HCT116 (cell line): ENCODE measurements at regions not wholly inside any gene's neighbourhood (a gene's known extent, or its start where the extent isn't known, plus 50 kb on each side); places are given as distances from the start of the nearest gene placed in this dataset.

Source experiments
- ATF3 ChIP-seq: IDR thresholded peaks from 2 replicates; pipeline ENCODE4 v1.6.1; 2012
- CEBPB ChIP-seq: IDR thresholded peaks from 2 replicates; pipeline ENCODE4 v1.6.1; 2012; ENCODE audit warnings: low read depth
- CTCF ChIP-seq, 3 experiments: fragments of 200-600 bp in 1 of 3; sonication (generic) in 1 of 3; IDR thresholded peaks in 2 of 3; conservative IDR thresholded peaks in 1 of 3; 2 replicates each; pipeline ENCODE4 v1.5.1; 2012 to 2017; ENCODE audit warnings: low read depth in 2 of 3, low read length in 2 of 3, antibody characterized with exemption in 1 of 3, borderline replicate concordance in 1 of 3, control low read depth in 1 of 3, mild to moderate bottlenecking in 1 of 3, mixed read lengths in 1 of 3, mixed run types in 1 of 3, moderate library complexity in 1 of 3; ENCODE audit not compliant: insufficient read depth in 1 of 3
- EGR1 ChIP-seq: IDR thresholded peaks from 2 replicates; pipeline ENCODE4 v1.6.1; 2012; ENCODE audit warnings: low read depth
- EZH2phosphoT487 ChIP-seq: fragments of 200-600 bp; IDR thresholded peaks from 2 replicates; pipeline ENCODE4 v1.6.1; 2018; ENCODE audit warnings: antibody characterized with exemption, borderline replicate concordance
- JUND ChIP-seq: IDR thresholded peaks from 2 replicates; pipeline ENCODE4 v1.6.1; 2012
- POLR2A ChIP-seq: IDR thresholded peaks from 2 replicates; pipeline ENCODE4 v1.7.0; 2011; ENCODE audit warnings: borderline replicate concordance; ENCODE audit not compliant: insufficient read depth, insufficient read length; ENCODE audit errors: extremely low read depth
- POLR2AphosphoS5 ChIP-seq: IDR thresholded peaks from 2 replicates; pipeline ENCODE4 v1.6.1; 2011; ENCODE audit warnings: mild to moderate bottlenecking, low read depth, low read length, moderate library complexity
- RAD21 ChIP-seq: IDR thresholded peaks from 2 replicates; pipeline ENCODE4 v1.6.1; 2012; ENCODE audit warnings: low read depth, mild to moderate bottlenecking
- SIN3A ChIP-seq: IDR thresholded peaks from 2 replicates; pipeline ENCODE4 v1.6.1; 2012; ENCODE audit warnings: low read depth
- SP1 ChIP-seq: IDR thresholded peaks from 2 replicates; pipeline ENCODE4 v1.6.1; 2012; ENCODE audit warnings: low read depth
- ZBTB33 ChIP-seq: IDR thresholded peaks from 2 replicates; pipeline ENCODE4 v1.6.1; 2011; ENCODE audit warnings: mild to moderate bottlenecking, low read length, moderate library complexity; ENCODE audit not compliant: insufficient replicate concordance; ENCODE audit errors: extremely low read depth
- ZNF274 ChIP-seq: fragments of 200-500 bp; sonication (Bioruptor generic); IDR thresholded peaks from 2 replicates; pipeline ENCODE4 v1.6.1; 2014; ENCODE audit warnings: mild to moderate bottlenecking, low read depth, low read length, inconsistent platforms

- no peak for TF ChIP-seq EGR1
- TF ChIP-seq POLR2A, result no peak
- no peak for TF ChIP-seq CTCF (IDR thresholded peaks at IDR 0.05 in 2 of 3, conservative IDR thresholded peaks at IDR 0.05 in 1 of 3; ENCODE audit: borderline replicate concordance in 1 of 3, insufficient read depth in 1 of 3, low read depth in 2 of 3, low read length in 2 of 3)
- TF ChIP-seq ZBTB33, result no peak
- TF ChIP-seq CEBPB, result no peak
- TF ChIP-seq ZNF274, result no peak
- TF ChIP-seq SIN3A, result no peak
- no peak for TF ChIP-seq RAD21
- no peak for TF ChIP-seq JUND
- TF ChIP-seq POLR2AphosphoS5, result no peak
- TF ChIP-seq ATF3, result no peak
- TF ChIP-seq EZH2phosphoT487, result no peak
- TF ChIP-seq SP1, result no peak
These were observed 240.2 kb downstream of the CYP26B1 start for GRCh38 chr2:71907503-71907902.
